ENCODE measurements at regions not wholly inside any gene's neighbourhood (a gene's known extent, or its start where the extent isn't known, plus 50 kb on each side); places are given as distances from the start of the nearest gene placed in this dataset.

DNA sequence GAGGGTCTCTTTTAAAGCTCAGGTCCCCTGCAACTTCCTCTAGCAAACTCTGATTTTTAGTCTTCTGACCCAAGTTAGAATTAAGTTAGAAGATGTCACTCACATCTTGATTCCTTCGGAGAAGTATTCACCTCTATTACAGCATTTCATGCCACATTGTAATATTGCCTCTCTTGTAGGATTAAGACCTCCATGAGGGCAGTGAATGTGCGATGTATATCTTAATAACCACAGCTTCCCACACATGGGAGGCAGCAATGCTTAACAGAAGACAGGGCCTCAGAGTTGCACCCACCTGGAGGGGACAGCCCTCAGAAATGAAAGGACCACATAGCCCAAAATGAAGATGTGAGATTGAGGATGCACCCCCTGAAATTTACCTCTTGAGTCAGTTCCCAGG, 270.3 kb downstream of the HTR7 start:
- no TSS peak for BruUV-seq (replicated peaks)
- Histone ChIP-seq H3K36me3 (replicated peaks in 1 of 2; ENCODE audit: control insufficient read depth in 1 of 2, insufficient read depth in 2 of 2, low read length in 2 of 2) (no peaks in the 10 kb centered on the region), H3K4me3 (replicated peaks in 1 of 3; ENCODE audit: insufficient read depth in 1 of 3, low read depth in 2 of 3, low read length in 3 of 3) (no peak overlapping the region), H3K9ac (ENCODE audit: insufficient read depth, low read depth, low read length) (no peak overlapping the region), H2AFZ (ENCODE audit: low read length) (no peak overlapping the region), H3K27me3 (ENCODE audit: control insufficient read depth in 1 of 2, insufficient read depth in 2 of 2, low read length in 2 of 2) (no peaks in the 10 kb centered on the region), H3K4me1 (ENCODE audit: insufficient read depth, low read length) (peaks cover 7% of the 10 kb centered on the region), H3K9me3 (ENCODE audit: low read length) (no peaks in the 10 kb centered on the region), H3K27ac (ENCODE audit: extremely low read length, insufficient read depth, low read length) (no peak overlapping the region), H3K79me2 (ENCODE audit: insufficient read depth, low read length) (no peaks in the 10 kb centered on the region), H3K4me2 (ENCODE audit: low read depth, low read length) (no peak overlapping the region), H4K20me1 (ENCODE audit: insufficient read depth, low read length) (no peaks in the 10 kb centered on the region)
- DNase-seq (ENCODE audit: low spot score) (no peak), FAIRE-seq (no peak), ATAC-seq (no peak)
- WGBS (ENCODE audit: low lambda C conversion rate): 27% methylated on average over 2 of the region's 2 CpGs
- TF ChIP-seq, protein P1, sequence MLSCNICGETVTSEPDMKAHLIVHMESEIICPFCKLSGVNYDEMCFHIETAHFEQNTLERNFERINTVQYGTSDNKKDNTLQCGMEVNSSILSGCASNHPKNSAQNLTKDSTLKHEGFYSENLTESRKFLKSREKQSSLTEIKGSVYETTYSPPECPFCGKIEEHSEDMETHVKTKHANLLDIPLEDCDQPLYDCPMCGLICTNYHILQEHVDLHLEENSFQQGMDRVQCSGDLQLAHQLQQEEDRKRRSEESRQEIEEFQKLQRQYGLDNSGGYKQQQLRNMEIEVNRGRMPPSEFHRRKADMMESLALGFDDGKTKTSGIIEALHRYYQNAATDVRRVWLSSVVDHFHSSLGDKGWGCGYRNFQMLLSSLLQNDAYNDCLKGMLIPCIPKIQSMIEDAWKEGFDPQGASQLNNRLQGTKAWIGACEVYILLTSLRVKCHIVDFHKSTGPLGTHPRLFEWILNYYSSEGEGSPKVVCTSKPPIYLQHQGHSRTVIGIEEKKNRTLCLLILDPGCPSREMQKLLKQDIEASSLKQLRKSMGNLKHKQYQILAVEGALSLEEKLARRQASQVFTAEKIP (CRISPR knock-in tag; IDR thresholded peaks at IDR 0.05; ENCODE audit: borderline replicate concordance): no peak
- TF ChIP-seq MAFK (conservative IDR thresholded peaks at IDR 0.05 in 1 of 2, IDR thresholded peaks at IDR 0.05 in 1 of 2; ENCODE audit: low read length in 2 of 2) (no peak), EHMT2 (IDR thresholded peaks at IDR 0.05; ENCODE audit: borderline replicate concordance, low read depth, low read length) (no peak), MAF1 (CRISPR knock-in tag; IDR thresholded peaks at IDR 0.05; ENCODE audit: borderline replicate concordance) (no peak)
- TF ChIP-seq, protein P2, sequence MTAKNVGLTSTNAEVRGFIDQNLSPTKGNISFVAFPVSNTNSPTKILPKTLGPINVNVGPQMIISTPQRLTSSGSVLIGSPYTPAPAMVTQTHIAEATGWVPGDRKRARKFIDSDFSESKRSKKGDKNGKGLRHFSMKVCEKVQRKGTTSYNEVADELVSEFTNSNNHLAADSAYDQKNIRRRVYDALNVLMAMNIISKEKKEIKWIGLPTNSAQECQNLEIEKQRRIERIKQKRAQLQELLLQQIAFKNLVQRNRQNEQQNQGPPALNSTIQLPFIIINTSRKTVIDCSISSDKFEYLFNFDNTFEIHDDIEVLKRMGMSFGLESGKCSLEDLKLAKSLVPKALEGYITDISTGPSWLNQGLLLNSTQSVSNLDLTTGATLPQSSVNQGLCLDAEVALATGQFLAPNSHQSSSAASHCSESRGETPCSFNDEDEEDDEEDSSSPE (CRISPR knock-in tag; IDR thresholded peaks at IDR 0.05): no peak
- CTCF ChIA-PET (ENCODE audit: low intra/inter-chr PET ratio, low total read pairs): no interaction called here
- POLR2A ChIA-PET: no interaction called here
- in situ Hi-C loops (cut with HindIII; ENCODE audit: extremely low pct_ligation_motif_present, low pct_unique_long_range_greater_than_20kb) (no loop called here), intact Hi-C loops (cut with micrococcal nuclease; ENCODE audit: unreplicated experiment) (no loop called here)

DNA sequence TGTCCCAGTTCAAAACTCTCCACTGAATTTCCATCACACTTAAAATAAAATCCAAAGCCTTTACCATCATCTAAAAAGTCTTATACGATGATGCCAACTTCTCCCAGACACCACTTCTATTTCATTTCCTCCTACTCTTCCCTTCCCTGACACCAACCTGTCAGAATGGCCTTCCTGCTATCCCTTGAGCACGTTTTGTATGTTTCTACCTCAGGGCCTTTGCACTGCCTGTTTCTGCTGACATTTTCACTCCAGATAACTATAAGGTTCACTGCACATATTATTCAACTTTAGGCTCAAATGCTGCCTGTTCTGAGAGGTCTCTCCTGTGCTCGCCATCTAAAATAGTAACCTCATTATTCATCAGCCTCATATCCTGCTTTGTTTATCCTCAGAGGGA, 269.6 kb downstream of the HTR7 start:
- Histone ChIP-seq H3K9me3 (ENCODE audit: low read length) (no peaks in the 10 kb centered on the region), H3K27me3 (ENCODE audit: control insufficient read depth in 1 of 2, insufficient read depth in 2 of 2, low read length in 2 of 2) (no peaks in the 10 kb centered on the region), H4K20me1 (ENCODE audit: insufficient read depth, low read length) (no peaks in the 10 kb centered on the region), H3K4me1 (ENCODE audit: insufficient read depth, low read length) (peaks cover 10% of the 10 kb centered on the region), H3K9ac (ENCODE audit: insufficient read depth, low read depth, low read length) (no peak overlapping the region), H3K36me3 (replicated peaks in 1 of 2; ENCODE audit: control insufficient read depth in 1 of 2, insufficient read depth in 2 of 2, low read length in 2 of 2) (no peaks in the 10 kb centered on the region), H3K79me2 (ENCODE audit: insufficient read depth, low read length) (no peaks in the 10 kb centered on the region), H3K4me3 (replicated peaks in 1 of 3; ENCODE audit: insufficient read depth in 1 of 3, low read depth in 2 of 3, low read length in 3 of 3) (no peak overlapping the region), H3K4me2 (ENCODE audit: low read depth, low read length) (no peak overlapping the region), H2AFZ (ENCODE audit: low read length) (no peak overlapping the region), H3K27ac (ENCODE audit: extremely low read length, insufficient read depth, low read length) (no peak overlapping the region)
- intact Hi-C loops (cut with micrococcal nuclease; ENCODE audit: unreplicated experiment) (no loop called here), in situ Hi-C loops (cut with HindIII; ENCODE audit: extremely low pct_ligation_motif_present, low pct_unique_long_range_greater_than_20kb) (no loop called here)
- BruUV-seq (replicated peaks): no TSS peak
- no peak for ATAC-seq
- no peak for FAIRE-seq
- TF ChIP-seq ZNF878 (CRISPR knock-in tag; IDR thresholded peaks at IDR 0.05) (no peak), JUND (CRISPR knock-in tag; IDR thresholded peaks at IDR 0.05) (no peak), MAF1 (CRISPR knock-in tag; IDR thresholded peaks at IDR 0.05; ENCODE audit: borderline replicate concordance) (no peak), ZNF232 (CRISPR knock-in tag; IDR thresholded peaks at IDR 0.05; ENCODE audit: borderline replicate concordance) (no peak), ZNF331 (CRISPR knock-in tag; IDR thresholded peaks at IDR 0.05) (no peak)
- POLR2A ChIA-PET: no interaction called here
- 8% methylated on average over 3 of the region's 3 CpGs for WGBS (ENCODE audit: low lambda C conversion rate)
- CTCF ChIA-PET (ENCODE audit: low intra/inter-chr PET ratio, low total read pairs): no interaction called here
- DNase-seq (ENCODE audit: low spot score): no peak

Measured in HepG2 (cell line).